EL (cell line): ENCODE measurements at regions not wholly inside any gene's neighbourhood (a gene's known extent, or its start where the extent isn't known, plus 50 kb on each side); places are given as distances from the start of the nearest gene placed in this dataset.
"Not testable (repeated sequence)": the region's sequence is repeated elsewhere in the genome, so short reads cannot be mapped to it uniquely, and the experiment has no call there.

Experiments used
- DNase-seq: peaks from one replicate; pipeline ENCODE4 v3.0.0-alpha.2; 2016

GRCh38 chr2:84033347-84033974 is 425.6 kb downstream of the SUCLG1 start:
- no peak for DNase-seq

GRCh38 chr2:84031312-84032050 is 427.6 kb downstream of the SUCLG1 start:
- DNase-seq = no peak

GRCh38 chr2:84029903-84030575 is 429.0 kb downstream of the SUCLG1 start:
- DNase-seq = peak; percentile 3

- DNase-seq = no peak
Observed at GRCh38 chr2:84026818-84027217, 432.3 kb downstream of the SUCLG1 start.

GRCh38 chr2:84022810-84023431 is 436.2 kb downstream of the SUCLG1 start:
- DNase-seq = peak; percentile 40

- no peak for DNase-seq
Observed at GRCh38 chr2:84017010-84017409, 442.1 kb downstream of the SUCLG1 start.

GRCh38 chr2:84016183-84016582 is 442.9 kb downstream of the SUCLG1 start:
- DNase-seq = no peak

- no peak for DNase-seq
Observed at GRCh38 chr2:83997889-83998288, 461.2 kb downstream of the SUCLG1 start.

- DNase-seq = no peak
Observed at GRCh38 chr2:83994633-83995179, 464.4 kb downstream of the SUCLG1 start.

GRCh38 chr2:83993873-83994632 is 465.0 kb downstream of the SUCLG1 start:
- DNase-seq = no peak

- DNase-seq = peak; percentile 33
Observed at GRCh38 chr2:83991992-83992391, 467.1 kb downstream of the SUCLG1 start.

- no peak for DNase-seq
Observed at GRCh38 chr2:83990636-83991035, 468.4 kb downstream of the SUCLG1 start.

GRCh38 chr2:83976628-83977027 is 482.5 kb downstream of the SUCLG1 start:
- not testable (repeated sequence) for DNase-seq

- DNase-seq = no peak
Observed at GRCh38 chr2:83972128-83972527, 487.0 kb downstream of the SUCLG1 start.

GRCh38 chr2:83971547-83971946 is 487.5 kb downstream of the SUCLG1 start:
- DNase-seq = no peak

GRCh38 chr2:83970217-83970929 is 488.7 kb downstream of the SUCLG1 start:
- DNase-seq = no peak

- DNase-seq = no peak
Observed at GRCh38 chr2:83969085-83969484, 490.0 kb downstream of the SUCLG1 start.

- DNase-seq = no peak
Observed at GRCh38 chr2:83967854-83968253, 491.2 kb downstream of the SUCLG1 start.

- DNase-seq = not testable (repeated sequence)
Observed at GRCh38 chr2:83966946-83967345, 492.1 kb downstream of the SUCLG1 start.

- DNase-seq = no peak
Observed at GRCh38 chr2:83961512-83961911, 497.6 kb downstream of the SUCLG1 start.

GRCh38 chr2:83960371-83960770 is 498.7 kb downstream of the SUCLG1 start:
- no peak for DNase-seq

- peak; percentile 1 for DNase-seq
Observed at GRCh38 chr2:83959266-83959665, 499.8 kb downstream of the SUCLG1 start.
